ENCODE measurements at regions not wholly inside any gene's neighbourhood (a gene's known extent, or its start where the extent isn't known, plus 50 kb on each side); places are given as distances from the start of the nearest gene placed in this dataset.

DNA sequence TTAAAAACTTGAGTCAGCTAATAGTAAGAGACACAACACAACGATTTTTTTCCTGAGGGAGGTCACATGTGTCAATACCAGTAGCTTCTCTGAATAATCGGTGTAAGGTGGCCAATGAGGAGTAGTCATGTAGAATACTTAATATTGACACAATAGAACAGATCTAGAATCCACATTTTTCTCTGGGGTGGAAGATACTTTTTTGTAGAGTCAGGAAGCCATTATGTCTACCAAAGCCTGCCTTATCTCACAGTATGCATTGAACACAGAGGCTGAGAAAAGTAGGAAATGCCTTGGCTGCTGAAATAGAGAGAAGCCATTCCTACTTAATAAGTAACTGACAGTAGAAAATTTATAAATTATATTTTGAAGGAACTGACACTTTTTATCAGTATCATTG is 725.0 kb downstream of the METTL15 start:
- H3K27me3 Mint-ChIP-seq (ENCODE audit: low read depth), result no peaks in the 10 kb centered on the region
- no peaks in the 10 kb centered on the region for H3K4me1 Mint-ChIP-seq
- no peaks in the 10 kb centered on the region for H3K36me3 Mint-ChIP-seq (ENCODE audit: low read depth)
- H3K4me3 Mint-ChIP-seq, result no peak overlapping the region
- TF ChIP-seq, protein P1, sequence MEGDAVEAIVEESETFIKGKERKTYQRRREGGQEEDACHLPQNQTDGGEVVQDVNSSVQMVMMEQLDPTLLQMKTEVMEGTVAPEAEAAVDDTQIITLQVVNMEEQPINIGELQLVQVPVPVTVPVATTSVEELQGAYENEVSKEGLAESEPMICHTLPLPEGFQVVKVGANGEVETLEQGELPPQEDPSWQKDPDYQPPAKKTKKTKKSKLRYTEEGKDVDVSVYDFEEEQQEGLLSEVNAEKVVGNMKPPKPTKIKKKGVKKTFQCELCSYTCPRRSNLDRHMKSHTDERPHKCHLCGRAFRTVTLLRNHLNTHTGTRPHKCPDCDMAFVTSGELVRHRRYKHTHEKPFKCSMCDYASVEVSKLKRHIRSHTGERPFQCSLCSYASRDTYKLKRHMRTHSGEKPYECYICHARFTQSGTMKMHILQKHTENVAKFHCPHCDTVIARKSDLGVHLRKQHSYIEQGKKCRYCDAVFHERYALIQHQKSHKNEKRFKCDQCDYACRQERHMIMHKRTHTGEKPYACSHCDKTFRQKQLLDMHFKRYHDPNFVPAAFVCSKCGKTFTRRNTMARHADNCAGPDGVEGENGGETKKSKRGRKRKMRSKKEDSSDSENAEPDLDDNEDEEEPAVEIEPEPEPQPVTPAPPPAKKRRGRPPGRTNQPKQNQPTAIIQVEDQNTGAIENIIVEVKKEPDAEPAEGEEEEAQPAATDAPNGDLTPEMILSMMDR (IDR thresholded peaks at IDR 0.05; ENCODE audit: unreplicated experiment in 3 of 3), result no peak
- no peaks in the 10 kb centered on the region for H3K9me3 Mint-ChIP-seq
- H3K27ac Mint-ChIP-seq, result no peak overlapping the region

DNA sequence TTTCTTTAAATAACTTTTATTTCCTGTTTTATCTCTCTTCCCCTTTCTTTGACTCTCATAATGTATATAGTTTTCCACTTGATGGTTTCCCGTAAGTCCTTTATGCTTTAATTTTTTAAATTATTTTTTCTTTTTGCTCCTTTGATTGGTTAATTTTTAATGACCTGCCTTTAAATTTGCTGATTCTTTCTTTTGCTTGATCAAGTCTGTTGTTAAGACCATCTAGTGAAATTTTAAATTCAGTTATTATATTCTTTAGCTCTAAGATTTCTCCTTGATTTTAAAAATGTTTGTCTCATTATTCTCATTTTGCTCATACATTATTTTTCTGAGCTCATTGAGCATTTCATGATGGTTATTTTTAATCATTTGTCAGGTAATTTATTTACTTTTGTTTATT is 718.6 kb downstream of the METTL15 start:
- TF ChIP-seq, protein P1 (IDR thresholded peaks at IDR 0.05; ENCODE audit: unreplicated experiment in 3 of 3), result no peak
- no peak overlapping the region for H3K4me3 Mint-ChIP-seq
- no peaks in the 10 kb centered on the region for H3K4me1 Mint-ChIP-seq
- no peaks in the 10 kb centered on the region for H3K27me3 Mint-ChIP-seq (ENCODE audit: low read depth)
- no peak overlapping the region for H3K27ac Mint-ChIP-seq
- peaks cover 5% of the 10 kb centered on the region for H3K9me3 Mint-ChIP-seq
- no peaks in the 10 kb centered on the region for H3K36me3 Mint-ChIP-seq (ENCODE audit: low read depth)

DNA sequence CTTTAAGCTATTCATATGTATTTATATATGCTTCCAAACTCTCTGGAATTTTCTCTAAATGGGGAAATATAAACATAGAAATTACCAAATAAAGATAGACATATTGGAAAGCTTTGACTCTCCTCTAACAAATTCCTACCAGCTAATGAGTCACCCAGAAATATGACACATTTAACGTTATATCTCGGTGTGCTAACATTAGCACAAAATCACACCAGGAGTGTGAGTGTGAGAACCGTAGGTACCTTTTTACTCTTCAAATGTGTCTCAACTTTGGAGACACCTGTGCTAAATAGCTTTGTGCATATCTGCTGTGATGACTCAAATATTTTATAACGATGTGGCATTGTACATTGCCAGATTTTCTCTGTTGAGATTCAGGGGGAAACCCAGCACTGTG is 714.4 kb downstream of the METTL15 start:
- Mint-ChIP-seq H3K4me3 (no peak overlapping the region), H3K9me3 (peaks cover 5% of the 10 kb centered on the region), H3K4me1 (no peaks in the 10 kb centered on the region), H3K36me3 (ENCODE audit: low read depth) (no peaks in the 10 kb centered on the region), H3K27ac (no peak overlapping the region), H3K27me3 (ENCODE audit: low read depth) (no peaks in the 10 kb centered on the region)
- TF ChIP-seq, protein P1 (IDR thresholded peaks at IDR 0.05; ENCODE audit: unreplicated experiment in 3 of 3), result no peak

DNA sequence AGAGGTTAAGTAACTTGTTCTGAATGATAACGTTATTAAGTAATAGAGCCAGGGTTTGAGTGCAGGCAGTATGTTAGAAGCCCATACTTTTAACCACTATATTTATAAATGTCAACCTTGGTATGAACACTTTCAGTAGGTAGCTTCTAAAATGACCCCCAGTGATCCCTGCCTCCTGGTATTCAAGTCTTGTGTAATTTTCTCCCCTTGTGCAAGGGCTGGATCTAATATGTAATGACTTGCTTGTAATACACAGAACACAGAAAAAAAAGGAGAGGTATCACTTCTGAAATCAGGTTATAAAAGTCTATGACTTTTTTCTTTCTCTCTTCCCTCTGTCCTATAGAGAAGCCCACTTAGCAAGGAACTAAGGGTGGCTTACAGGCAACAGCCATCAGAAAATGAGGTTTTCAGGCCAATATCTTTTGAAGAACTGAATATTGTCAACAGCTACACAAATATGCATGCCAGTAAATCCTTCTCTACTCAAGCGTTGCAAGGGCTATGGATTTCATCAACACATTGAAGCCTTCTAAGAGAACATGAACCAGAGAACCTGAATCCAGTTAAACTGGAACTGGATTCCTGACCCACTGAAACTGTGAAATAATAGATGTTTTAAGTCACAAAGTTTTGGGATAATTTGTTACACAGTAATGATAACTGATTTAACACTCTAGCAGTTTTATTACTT is 712.3 kb downstream of the METTL15 start:
- Mint-ChIP-seq H3K27ac (no peak overlapping the region), H3K9me3 (no peaks in the 10 kb centered on the region), H3K36me3 (ENCODE audit: low read depth) (no peaks in the 10 kb centered on the region), H3K4me1 (no peaks in the 10 kb centered on the region), H3K27me3 (ENCODE audit: low read depth) (no peaks in the 10 kb centered on the region), H3K4me3 (no peak overlapping the region)
- TF ChIP-seq, protein P1 (IDR thresholded peaks at IDR 0.05; ENCODE audit: unreplicated experiment in 3 of 3), result no peak

DNA sequence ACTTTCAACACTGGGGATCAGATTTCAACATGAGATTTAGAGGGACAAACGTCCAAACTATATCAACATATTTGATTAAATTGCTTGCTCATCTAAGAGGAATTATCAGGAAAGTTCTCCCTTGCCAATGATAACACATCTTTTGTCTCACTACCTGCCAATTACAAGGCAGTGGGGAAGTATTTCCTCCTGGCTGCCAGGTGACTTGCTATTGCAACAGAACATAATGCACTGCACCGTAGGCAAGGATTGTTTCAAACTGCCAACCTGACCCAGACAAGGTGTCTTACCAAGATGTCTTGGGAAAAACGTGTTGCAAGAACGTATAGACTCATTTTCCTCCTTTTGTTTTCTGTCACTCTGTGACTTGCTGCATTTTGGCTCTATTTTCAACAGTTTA is 711.6 kb downstream of the METTL15 start:
- TF ChIP-seq, protein P1 (IDR thresholded peaks at IDR 0.05; ENCODE audit: unreplicated experiment in 3 of 3), result no peak
- Mint-ChIP-seq H3K27me3 (ENCODE audit: low read depth) (no peaks in the 10 kb centered on the region), H3K4me1 (no peaks in the 10 kb centered on the region), H3K4me3 (no peak overlapping the region), H3K36me3 (ENCODE audit: low read depth) (no peaks in the 10 kb centered on the region), H3K27ac (no peak overlapping the region), H3K9me3 (no peaks in the 10 kb centered on the region)

DNA sequence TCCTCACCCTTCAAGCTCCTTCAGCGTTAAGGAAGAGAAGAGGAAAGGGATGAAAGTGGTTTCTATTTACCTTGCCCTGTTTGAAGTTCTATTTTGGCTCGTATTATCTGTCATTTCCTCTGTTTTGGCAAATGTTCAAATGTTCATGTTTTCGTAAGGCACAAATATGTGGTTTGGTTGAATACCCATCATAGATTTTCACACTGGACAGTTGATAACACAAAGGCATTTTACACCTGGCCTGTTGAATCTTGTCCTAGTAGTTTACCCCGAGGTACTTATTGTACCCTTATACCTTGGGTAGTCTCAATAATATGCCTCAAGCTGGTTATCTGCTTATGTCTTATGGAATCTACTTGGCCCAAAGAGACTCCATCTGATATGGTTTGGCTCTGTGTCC is 706.9 kb downstream of the METTL15 start:
- TF ChIP-seq, protein P1 (IDR thresholded peaks at IDR 0.05; ENCODE audit: unreplicated experiment in 3 of 3), result no peak
- no peak overlapping the region for H3K4me3 Mint-ChIP-seq
- H3K36me3 Mint-ChIP-seq (ENCODE audit: low read depth), result no peaks in the 10 kb centered on the region
- H3K9me3 Mint-ChIP-seq, result no peaks in the 10 kb centered on the region
- H3K27ac Mint-ChIP-seq, result no peak overlapping the region
- H3K27me3 Mint-ChIP-seq (ENCODE audit: low read depth), result no peaks in the 10 kb centered on the region
- H3K4me1 Mint-ChIP-seq, result no peaks in the 10 kb centered on the region
